ENCODE measurements at regions not wholly inside any gene's neighbourhood (a gene's known extent, or its start where the extent isn't known, plus 50 kb on each side); places are given as distances from the start of the nearest gene placed in this dataset.

GRCh38 chr14:104262515-104263514, 124.4 kb downstream of the KIF26A start:
- no peak for DNase-seq (ENCODE audit: extremely low read depth, low read depth)
- no peak for TF ChIP-seq CTCF (IDR thresholded peaks at IDR 0.05; ENCODE audit: low read depth, low read length, missing control alignments)
- no peak overlapping the region for H3K4me3 ChIP-seq (replicated peaks; ENCODE audit: low read depth, low read length)

- H3K4me3 ChIP-seq (replicated peaks; ENCODE audit: low read depth, low read length): no peak overlapping the region
- no peak for TF ChIP-seq CTCF (IDR thresholded peaks at IDR 0.05; ENCODE audit: low read depth, low read length, missing control alignments)
- no peak for DNase-seq (ENCODE audit: extremely low read depth, low read depth)
These were observed 125.4 kb downstream of the KIF26A start for GRCh38 chr14:104263675-104264358.

GRCh38 chr14:104264495-104265265, 126.3 kb downstream of the KIF26A start:
- no peak for DNase-seq (ENCODE audit: extremely low read depth, low read depth)
- no peak for TF ChIP-seq CTCF (IDR thresholded peaks at IDR 0.05; ENCODE audit: low read depth, low read length, missing control alignments)
- no peak overlapping the region for H3K4me3 ChIP-seq (replicated peaks; ENCODE audit: low read depth, low read length)

GRCh38 chr14:104265918-104266630, 127.7 kb downstream of the KIF26A start:
- no peak overlapping the region for H3K4me3 ChIP-seq (replicated peaks; ENCODE audit: low read depth, low read length)
- DNase-seq (ENCODE audit: extremely low read depth, low read depth): no peak
- no peak for TF ChIP-seq CTCF (IDR thresholded peaks at IDR 0.05; ENCODE audit: low read depth, low read length, missing control alignments)

- no peak for DNase-seq (ENCODE audit: extremely low read depth, low read depth)
- no peak for TF ChIP-seq CTCF (IDR thresholded peaks at IDR 0.05; ENCODE audit: low read depth, low read length, missing control alignments)
These were observed 128.5 kb downstream of the KIF26A start for GRCh38 chr14:104266631-104267575.

More at GRCh38 chr14:104266631-104267575, 128.5 kb downstream of the KIF26A start:
- no peak overlapping the region for H3K4me3 ChIP-seq (replicated peaks; ENCODE audit: low read depth, low read length)
